ENCODE measurements at regions not wholly inside any gene's neighbourhood (a gene's known extent, or its start where the extent isn't known, plus 50 kb on each side); places are given as distances from the start of the nearest gene placed in this dataset.

DNA sequence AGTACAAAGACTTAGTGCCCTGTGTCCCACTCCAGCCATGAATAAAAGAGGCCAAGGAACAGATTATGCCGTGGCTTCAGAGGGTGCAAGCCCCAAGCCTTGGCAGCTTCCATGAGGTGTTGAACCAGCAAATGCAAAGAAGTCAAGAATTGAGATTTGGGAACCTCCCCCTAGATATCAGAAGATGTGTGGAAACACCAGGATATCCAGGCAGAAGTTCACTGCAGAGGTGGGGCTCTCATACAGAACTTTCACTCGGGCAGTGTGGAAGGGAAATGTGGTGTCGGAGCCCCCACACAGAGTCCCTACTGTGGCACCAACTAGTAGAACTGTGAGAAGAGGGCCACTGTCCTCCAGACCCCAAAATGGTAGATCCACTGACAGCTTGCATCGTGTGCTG lies 2421.4 kb downstream of the PCDH9 start:
- DNase-seq: no peak

DNA sequence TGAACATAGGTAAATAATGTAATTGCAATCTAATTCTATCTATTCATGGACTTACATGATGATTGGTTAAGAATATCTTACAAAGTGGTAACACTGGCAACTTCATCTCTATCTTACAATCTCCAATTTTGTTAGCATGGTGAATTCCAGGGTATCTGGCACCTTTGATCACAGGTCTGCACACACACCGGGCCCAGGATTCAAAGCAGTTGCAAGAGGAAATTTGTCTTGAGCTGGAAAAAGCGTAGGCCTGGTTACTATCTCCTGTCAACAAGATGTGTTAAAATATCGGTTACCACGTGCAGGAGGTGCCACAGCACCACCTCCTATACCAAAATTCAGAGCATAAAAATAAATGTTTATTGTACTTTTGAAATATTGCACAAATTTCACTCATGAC lies 2428.4 kb downstream of the PCDH9 start:
- no peak for DNase-seq

DNA sequence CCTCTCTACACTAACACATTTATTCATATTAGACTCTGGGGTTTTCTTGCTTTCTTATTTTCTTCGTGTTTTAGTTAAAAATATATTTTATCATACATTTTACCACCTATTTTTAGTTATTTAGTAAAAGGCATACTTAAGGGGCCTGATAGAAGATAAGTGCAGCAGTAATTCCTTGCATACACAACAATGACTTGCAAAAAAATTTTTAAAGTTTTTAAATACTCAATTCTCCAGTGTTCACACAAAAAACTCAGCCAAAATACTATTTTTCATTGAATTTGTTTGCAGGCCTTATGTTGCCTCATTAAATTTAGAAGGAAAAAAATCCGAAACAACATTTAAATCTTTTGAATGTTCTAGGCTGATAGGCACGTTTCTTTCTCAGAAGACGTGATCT lies 2431.7 kb downstream of the PCDH9 start:
- no peak for DNase-seq

DNA sequence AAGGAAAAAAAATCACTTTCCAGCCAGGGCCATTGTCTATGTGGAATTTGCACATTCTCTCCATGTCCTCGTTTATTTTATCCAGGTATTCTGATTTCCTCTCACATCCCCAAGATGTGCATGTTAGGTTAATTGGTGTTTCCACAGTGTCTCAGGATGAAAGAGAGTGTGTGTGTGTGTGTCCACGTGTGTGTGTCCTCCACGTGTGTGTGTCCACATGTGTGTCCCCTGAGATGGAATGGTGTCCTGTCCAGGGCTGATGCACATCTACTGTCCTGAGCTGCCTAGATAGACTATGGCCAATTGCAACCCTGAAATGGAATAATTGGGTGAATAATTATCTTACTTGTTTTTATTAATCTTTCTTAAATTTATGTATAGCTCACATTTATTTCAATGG lies 2436.5 kb downstream of the PCDH9 start:
- no peak for DNase-seq

DNA sequence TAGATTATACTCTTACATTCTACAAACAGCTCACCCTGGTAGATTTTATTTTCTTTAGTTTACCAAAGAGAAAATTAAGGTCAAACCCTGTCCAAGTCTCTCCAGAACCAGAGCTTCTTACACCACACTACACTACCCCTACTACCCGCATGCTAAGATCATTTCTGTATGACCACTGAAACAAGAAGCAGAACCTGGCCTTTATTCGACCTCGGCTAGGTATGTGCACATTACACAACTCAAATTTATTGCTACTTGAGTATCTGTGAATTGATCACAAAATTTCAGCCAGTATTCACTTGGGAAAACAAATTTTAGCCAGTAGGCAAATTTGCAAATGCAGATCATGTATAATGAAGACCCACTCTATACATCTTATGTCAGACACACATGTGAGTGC lies 2437.0 kb downstream of the PCDH9 start:
- no peak for DNase-seq

DNA sequence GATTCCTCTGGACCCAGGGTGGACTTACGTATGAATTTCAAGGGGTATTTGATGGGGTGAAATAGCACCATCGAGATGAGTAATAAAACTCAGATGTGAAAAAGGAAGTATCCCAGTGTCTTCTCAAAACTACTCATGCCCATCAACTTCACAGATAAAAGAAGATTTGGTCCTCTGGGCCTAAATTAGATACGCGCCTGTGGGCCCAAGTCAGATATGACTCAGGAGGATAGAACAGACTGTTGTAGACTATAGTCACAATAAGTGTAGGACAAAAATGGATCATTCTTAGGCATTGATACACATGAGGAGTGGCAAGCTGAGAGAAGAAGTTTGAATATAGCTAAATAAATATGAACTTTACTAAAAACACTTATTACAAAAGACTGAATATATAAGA lies 2438.8 kb downstream of the PCDH9 start:
- no peak for DNase-seq

DNA sequence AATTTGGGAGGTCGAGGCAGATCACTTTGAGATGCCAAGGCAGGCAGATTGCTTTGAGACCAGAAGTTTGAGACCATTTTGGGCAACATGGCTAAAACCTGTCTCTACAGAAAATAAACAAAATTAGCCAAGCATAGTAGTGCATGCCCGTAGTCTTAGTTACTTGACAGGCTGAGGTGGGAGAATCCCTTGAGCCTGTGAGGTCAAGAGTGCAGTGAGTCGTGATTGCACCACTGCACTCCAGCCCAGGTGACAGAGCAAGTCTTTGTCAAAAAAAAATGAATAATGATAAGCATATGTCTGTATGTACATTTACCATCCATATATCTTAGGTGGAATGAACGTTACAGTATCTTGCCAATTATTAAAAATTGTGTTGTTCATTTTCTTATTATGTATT lies 2447.7 kb downstream of the PCDH9 start:
- no peak for DNase-seq

DNA sequence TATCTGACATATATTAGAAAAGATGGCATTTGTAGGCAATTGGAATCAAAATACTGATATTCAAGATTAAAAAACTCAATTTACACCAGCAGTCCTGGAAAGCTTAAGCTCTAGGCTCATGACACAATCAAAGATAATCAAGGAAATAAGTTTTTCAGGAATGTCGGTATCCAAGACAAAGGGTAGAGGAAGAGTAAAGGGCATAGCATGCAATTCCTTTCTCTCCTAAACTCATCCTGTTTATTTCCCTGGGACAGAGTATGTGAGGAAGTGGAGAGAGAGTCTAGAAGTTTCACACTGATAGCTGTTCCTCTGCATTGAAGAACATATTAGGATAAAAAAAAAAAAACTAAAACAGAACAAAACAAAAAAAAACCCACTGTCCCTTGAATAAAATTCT lies 2452.1 kb downstream of the PCDH9 start:
- DNase-seq: no peak

DNA sequence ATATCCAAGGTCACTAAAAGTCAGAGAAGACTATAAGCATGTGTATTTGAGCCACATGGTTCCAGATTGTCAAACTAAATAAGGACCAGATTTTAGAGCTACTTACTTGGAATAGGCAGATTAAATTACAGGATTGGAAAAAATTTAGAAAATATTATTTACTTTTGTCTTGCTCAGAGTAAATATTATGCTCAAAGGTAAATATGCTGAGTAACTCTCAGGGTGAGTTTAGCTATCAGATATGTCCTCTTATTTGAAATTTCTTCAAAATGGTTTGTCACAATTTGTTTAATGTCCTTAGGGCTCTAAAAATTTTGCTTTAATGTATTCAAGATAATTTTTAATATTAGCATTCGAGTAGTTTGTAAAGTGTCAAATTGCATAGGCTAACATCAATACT lies 2455.2 kb downstream of the PCDH9 start:
- no peak for DNase-seq

DNA sequence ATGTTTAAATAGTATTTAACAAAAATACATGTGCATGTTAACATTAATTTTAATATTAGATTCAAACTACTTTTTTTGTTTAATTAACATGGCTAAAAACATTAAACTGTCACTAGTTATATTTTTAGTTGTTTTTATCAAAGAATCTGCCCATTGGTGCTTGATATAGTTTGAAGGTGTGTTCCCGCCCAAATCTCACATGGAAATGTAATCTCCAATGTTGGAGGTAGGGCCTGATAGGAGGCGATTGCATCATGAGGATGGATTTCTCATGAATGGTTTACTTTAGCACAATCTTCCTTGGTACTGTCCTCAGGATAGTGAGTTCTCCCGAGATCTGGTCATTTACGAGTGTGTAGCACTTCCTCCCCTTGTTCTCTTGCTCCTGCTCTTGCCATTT lies 2459.4 kb downstream of the PCDH9 start:
- no peak for DNase-seq

DNA sequence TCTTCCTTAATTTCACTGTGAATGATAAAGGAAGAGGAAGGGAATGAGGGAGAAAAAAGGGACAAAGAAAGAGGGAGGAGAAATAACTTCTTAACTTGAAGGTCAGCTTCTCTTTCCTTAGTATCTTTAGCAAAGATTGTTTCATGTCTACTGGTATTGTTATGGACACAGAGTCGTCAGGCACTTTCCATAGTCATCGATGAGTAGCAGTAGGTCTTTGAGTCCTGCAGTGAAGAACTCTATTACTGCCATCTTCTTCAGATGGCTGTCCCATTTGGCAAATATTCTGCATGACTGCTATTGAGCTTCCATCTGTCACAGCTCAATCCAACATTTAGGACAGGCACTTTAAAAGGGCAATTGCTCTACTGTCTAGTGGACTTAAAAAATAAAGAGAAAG lies 2463.1 kb downstream of the PCDH9 start:
- no peak for DNase-seq

DNA sequence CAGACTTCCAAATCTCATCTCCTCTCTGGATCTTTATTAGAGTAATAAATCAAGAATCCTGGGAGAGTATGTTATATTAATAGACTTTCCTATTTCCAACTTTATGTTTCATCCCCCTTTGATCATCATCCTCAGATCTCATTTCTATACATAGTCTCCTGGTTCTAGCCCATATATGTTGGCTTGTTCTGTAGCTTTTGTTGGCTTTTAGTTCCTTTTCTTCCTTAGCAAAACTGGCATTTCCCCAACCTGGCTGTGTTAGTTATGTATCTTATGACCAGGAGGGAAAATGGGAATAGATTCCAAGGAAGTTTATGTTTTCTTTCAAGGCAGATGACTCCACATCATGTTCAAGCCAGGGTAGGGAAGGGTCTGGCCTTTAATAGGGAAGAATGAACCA lies 2464.5 kb downstream of the PCDH9 start:
- no peak for DNase-seq

DNA sequence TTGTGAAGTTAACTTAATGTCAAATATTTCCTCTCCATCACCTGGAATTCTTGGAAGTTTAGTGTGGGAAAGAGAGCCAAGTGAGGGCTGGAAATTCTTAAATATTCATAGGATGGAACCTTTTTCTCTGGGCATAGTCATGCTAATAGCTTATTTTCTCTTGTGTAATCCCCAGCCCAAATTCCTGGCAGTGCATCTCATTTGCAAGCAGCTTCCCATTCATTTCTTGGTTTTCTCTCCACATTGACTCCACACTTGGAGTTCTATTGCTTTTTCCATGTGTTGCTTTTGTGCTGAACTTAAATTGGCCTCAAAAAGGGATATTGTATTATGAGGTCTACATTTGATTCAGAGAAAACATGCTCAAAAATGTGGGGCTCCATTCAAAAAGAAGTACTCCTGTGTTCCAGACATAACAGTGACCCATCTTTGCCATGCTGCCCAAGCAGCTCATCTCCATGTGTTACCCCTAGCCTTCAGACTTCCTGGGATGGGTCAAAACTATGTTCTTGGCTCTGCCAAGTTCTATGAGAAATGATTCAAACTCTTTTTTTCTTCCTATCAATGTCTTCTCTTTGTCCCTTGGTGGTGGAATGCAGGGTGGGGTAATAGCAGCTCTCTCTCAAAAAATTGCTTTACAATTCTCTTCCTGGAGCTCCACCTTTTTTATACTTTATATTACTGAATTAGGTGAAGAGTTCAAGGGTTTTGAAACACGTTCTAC lies 2471.5 kb downstream of the PCDH9 start:
- DNase-seq: no peak

DNA sequence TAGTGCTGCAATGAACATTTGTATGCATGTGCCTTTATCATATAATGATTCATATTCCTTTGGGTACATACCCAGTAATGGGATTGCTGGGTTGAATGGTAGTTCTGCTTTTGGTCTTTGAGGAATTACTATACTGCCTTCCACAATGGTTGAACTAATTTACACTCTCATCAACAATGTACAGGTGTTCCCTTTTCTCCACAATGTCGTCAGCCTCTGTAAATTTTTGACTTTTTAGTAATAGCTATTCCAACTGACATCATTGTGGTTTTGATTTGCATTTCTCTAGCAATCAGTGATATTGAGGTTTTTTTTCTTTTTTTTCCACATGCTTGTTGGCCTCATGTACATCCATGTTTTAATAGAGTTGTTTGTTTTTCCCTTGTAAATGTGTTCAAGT lies 2473.5 kb downstream of the PCDH9 start:
- DNase-seq: no peak

DNA sequence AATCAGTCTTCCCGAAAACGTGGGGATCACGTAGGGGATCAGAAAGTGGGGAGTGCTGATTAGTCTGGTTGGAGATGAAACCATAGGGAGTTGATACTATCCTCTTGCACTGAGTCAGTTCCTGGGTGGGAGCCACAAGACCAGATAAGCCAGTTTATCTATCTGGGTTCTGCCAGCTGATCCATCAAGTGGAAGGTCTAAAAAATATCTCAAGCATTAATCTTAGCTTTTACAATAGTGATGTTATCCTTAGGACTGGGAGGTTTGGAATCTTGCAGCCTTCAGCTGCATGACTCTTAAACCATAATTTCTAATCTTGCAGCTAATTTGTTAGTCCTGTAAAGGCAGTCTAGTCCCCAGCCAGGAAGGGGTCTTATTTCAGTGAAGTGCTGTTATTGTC lies 2474.2 kb downstream of the PCDH9 start:
- DNase-seq: no peak

DNA sequence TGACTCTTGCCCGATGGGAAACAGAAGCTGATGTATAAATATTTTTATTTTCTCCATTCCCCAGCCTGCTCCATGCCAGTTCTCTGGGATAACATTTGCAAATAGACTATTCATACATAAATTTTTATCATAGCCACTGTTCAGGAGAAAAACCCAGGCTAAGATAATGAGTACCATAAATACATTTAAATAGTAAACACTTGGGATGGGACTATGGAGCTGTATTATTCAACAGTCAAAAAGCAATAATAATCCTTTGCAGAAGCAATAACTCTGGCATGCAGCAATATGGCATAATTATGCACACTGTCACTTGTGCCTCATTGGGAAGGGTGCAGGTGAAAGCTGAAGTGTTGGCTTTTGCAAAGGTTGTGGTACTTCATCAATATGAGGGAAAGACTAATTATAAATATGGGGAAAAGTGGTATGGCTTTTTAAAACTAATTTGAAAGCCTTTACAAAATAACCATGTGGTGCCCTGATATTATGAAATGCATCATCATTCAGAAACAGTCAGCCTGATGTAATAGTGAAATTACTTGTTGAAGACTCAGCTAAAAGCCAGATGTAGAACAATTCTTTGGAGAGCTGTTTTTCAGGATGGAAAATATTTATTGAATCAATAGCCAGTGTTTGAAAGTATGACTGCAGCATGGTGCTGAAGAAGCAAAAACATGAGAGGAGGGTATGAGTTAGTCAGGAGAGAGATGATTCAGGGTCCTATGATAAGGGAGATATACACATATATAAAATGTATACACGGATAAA lies 2476.7 kb downstream of the PCDH9 start:
- no peak for DNase-seq

DNA sequence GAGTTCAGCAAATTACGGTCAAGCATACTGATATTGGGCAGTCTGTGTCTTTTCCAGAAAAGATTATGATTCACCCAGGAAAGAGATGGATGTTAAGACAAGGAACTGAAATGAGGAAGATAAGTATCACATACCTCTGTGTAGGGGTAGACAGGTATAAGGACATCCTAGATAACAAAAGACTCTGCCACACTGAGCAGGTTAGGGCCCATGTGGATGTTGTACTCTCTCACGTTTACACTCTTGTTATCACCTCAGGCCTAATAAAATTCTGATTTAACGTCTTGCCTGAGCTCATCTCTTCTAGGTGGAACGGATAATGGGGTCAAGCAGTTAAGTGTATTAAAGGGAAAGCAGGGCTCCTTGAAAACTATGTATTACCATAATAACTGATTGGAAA lies 2480.8 kb downstream of the PCDH9 start:
- no peak for DNase-seq

DNA sequence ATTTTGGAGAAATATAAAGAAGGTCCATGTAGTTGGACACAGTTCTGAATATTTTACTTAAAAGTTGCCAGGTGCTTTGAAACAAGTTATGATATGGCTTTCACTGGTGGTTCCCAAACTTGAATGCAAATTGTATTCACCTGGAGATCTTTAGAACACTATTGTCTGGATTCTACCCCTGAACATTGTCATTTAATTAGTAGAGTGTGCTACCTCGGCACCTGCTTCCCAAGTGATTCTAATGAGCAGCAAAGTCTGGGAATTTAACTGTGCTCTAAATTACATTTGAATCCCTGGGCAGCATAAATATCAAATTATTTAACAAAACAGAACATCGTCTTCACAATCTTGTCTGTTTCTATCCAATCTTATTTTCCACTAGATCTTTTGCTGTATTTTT lies 2483.3 kb downstream of the PCDH9 start:
- DNase-seq: no peak

DNA sequence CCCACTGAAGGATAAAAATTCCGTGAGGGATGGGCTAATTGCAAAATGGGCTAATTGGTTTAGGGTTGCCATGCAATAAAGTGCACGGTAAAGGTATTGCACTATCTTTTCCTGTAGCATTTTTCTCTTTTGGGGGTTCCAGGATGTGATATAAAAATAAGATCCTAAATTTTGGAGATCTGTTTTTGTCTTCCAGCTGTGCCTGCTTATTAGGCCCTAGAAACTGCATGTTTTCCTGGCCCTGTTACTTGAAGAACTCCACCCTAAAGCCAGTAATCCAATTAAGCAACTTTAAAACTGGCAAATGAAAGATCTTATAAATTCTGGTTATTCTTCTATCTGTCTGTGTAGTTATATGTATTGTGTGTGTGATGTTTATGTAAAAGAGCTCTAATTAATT lies 2489.6 kb downstream of the PCDH9 start:
- DNase-seq: no peak

DNA sequence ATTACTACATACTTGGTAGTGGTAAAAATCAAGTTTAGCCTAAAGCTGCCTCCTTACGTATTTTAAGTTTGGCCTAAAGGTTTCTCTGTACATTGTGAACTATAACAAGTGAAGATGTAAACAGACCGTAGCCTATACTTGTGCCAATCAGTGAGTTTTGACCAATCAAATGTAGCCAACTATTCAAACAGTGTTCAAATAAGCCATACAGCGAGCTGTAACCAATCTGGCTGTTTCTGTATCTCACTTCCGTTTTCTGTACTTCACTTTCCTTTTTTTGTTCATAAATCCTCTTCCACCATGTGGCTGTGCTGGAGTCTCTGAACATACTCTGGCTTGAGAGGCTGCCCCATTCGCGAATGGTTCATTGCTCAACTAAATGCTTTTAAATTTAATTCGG lies 2504.6 kb downstream of the PCDH9 start:
- DNase-seq: no peak

DNA sequence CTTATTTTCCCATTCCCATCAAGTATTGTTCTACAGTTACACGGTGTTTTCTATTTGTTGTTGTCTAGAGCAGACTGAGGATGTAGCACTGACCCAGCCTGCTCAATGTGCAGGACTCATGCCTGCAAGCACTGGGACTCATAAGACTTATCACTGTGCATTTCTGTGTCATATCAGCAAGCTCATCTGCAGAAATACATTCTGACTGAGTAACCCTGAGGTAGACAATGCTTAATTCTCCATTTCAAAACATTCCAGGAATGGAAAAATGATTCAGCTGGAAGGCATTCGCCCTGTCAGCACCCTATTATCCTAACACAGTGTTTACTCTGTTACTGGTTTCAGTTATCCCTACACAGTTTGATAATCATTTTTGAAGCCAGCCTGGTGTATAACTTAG lies 2506.4 kb downstream of the PCDH9 start:
- no peak for DNase-seq

DNA sequence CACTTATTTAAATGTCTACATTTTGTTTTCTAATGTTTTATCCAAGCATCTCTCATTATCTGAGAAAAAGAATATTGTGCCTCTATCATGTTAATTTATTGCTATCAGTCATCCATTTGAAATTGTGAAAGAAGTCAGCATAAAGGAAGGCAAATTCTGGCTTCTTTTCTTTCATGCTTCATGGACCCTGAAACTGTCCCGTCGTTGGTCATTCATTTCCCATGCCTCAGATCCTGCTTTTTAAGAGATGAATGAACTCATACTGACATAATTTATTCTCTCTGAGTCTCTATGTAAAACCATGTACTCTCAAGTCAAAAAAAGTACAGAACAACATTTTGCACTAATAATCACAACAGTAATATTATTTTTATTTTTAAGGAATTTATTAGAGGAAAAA lies 2512.0 kb downstream of the PCDH9 start:
- no peak for DNase-seq

DNA sequence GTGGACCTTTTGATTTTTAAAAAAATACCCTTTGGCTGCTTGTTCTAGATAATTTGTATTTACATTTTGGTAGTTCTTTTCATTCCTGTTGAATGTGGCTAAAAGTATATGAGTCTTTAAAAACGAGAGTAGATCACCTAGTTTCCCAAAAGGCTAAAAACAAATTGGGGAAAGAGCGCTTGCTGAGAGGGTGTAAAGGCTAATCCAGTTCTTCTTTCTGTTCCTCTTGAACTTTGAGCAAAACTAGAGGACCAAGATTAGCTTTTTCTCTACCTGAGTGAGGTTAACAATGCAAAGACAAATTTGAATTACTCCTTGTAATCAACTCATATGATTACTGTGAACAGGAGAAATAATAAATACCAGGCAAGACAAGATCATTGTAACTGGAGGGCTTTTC lies 2513.2 kb downstream of the PCDH9 start:
- DNase-seq: no peak

All from amygdala (tissue), 56 donors.